Hematopoietic multipotent progenitor cell (in vitro differentiated cells): ENCODE measurements at regions not wholly inside any gene's neighbourhood (a gene's known extent, or its start where the extent isn't known, plus 50 kb on each side); places are given as distances from the start of the nearest gene placed in this dataset.
"Not testable (repeated sequence)": the region's sequence is repeated elsewhere in the genome, so short reads cannot be mapped to it uniquely, and the experiment has no call there.

Experiments used
- DNase-seq, 3 donors: peaks; one replicate each; pipeline ENCODE4 v3.0.0-alpha.2; 2011 to 2015; ENCODE audit warnings: low read depth in 2 of 3, low spot score in 2 of 3

- DNase-seq: peak; percentile 25 to 96 (median 82)
These were observed 51.2 kb upstream of the CARD11 start for GRCh38 chr7:3094701-3095445.

- no peak for DNase-seq
These were observed 54.1 kb upstream of the CARD11 start for GRCh38 chr7:3097734-3098133.

- no peak for DNase-seq
These were observed 58.5 kb upstream of the CARD11 start for GRCh38 chr7:3102159-3102558.

GRCh38 chr7:3103614-3104398 lies 60.1 kb upstream of the CARD11 start:
- DNase-seq: no peak

- DNase-seq: no peak
These were observed 62.2 kb upstream of the CARD11 start for GRCh38 chr7:3105856-3106255.

- no peak for DNase-seq
These were observed 62.7 kb upstream of the CARD11 start for GRCh38 chr7:3106361-3106826.

DNA sequence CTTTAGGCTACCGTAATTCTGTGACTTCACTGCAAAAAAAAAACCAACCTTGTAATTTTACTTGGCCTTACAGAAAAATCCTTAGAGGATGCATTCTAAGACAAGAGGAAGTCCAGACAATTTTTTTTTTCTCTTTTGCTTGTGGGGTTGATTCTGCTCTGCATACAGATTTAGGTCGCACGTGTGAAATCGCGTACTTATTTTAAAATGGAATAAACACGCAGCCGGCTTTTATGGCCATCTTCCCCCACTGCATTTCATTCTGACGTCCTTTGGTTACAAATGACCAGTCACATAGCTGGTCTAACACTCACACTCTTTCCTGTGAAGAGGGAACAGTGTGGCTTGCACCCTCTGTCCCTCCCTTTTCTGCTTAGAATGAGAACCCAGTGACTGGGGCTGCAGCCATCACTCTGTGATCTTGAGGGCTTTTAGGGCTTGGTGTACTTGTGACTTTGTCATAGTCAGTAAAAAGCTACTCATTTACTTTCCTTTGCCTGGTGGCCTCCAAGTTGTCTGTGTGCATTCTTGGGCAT lies 63.6 kb upstream of the CARD11 start:
- no peak for DNase-seq

GRCh38 chr7:3107889-3108570 lies 64.4 kb upstream of the CARD11 start:
- no peak for DNase-seq

DNA sequence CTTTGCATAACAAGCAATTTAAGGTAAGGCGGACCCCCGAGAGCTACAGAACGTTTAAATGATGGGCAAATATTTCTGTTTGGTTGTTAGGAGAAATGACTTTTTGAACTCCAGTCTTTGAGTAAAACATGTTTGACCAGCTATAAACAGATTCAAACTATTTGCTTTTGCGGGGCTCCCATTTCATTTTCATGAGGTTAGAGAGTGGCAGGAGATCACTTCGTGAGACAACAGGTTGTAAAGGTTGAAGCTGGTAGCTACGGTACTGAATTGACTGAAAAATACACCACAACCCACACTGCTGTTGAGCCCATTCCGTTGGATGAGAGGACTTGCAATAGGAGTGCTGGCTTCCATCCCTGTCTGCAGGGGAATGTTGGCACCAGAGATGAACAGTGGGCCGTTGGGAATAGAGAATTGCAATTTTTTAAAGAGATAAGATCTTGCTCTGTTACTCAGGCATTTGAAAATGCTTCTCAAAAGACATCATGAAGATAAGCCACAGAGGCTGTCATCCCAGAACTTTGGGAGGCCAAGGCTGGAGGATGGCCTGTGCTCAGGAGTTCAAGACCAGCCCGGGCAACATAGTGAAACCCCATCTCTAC lies 65.7 kb upstream of the CARD11 start:
- no peak for DNase-seq

- peak in 2 of 3 donors; percentile 37 to 80 for DNase-seq
These were observed 68.9 kb upstream of the CARD11 start for GRCh38 chr7:3112479-3113134.

DNA sequence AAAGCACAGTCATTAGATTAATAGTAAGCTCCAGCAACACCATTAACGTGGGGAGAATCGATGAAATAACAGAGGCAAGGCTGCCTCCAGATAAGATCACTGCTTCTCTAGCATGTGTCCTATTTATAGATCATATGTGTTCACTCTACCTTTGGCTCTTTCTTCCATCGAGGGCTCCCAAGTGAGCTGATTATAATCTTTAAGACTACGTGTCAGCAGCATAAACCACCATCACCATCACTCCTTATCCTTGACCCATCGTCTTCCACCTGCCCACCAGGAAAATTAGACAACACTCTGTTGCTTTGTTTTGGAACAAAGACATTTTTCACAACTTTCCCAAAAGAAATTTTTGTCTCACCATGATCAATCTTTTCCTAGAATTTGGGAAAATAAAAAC lies 71.2 kb upstream of the CARD11 start:
- DNase-seq: no peak

DNA sequence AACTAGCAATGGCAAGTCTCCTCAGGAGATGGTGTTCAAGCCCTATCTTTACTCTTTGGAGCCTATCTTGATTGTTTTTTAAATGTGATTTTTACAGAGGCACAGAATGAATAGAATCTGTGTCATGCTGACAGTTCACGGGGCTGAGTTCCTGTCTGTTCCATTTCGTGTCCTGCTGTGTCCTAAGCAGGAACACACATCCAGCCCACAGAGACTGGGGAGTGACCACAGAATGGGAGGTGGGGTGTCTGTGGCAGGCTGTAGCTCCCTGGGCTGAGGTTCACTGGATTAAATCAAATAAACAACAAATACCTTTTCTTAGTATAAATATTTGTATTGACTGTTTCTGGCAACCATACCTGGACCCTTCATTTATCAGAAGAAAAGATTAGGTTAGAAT lies 73.4 kb upstream of the CARD11 start:
- DNase-seq: no peak

- peak in 1 of 3 donors; percentile 72 for DNase-seq
These were observed 74.0 kb upstream of the CARD11 start for GRCh38 chr7:3117488-3118231.

DNA sequence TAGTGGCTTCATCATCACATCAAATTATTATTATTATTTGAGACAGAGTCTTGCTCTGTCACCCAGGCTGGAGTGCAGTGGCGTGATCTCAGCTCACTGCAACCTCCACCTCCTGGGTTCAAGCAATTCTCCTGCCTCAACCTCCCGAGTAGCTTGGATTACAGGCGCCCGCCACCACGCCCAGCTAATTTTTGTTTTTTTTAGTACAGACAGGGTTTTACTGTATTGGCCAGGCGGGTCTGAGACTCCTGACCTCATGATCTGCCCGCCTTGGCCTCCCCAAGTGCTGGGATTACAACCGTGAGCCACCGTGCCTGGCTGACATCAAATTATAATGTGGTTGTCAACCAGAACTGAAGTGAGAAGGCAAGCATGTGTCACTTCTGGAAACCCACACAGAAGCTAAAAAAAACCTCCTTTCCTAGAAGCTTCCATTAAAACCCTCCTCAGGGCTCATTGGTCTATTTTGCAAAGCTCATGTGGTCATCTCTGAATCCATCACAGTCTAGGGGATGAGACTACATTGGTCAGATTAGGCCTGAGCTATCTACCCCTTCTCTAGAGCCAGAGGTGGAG lies 75.8 kb upstream of the CARD11 start:
- not testable (repeated sequence) for DNase-seq

- DNase-seq: no peak
These were observed 76.3 kb upstream of the CARD11 start for GRCh38 chr7:3119963-3120362.

DNA sequence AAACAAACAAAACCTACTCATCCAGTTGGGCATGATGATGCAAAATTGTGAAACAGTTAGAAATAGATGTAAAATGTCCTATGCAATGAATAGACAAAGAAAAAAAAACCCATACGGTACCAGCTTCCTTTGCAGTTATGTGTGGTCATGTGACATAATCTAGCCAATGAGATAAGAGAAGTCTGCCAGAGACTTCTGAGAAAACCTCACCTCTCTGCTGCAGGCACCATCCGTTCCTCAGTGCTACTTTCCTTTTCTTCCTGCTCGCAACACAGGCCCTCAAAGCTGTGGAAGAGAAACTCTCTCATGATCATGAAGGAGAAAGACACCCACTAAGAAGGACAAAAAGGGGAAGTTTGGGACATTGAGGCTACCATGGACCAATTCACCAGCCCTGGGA lies 76.8 kb upstream of the CARD11 start:
- no peak for DNase-seq

DNA sequence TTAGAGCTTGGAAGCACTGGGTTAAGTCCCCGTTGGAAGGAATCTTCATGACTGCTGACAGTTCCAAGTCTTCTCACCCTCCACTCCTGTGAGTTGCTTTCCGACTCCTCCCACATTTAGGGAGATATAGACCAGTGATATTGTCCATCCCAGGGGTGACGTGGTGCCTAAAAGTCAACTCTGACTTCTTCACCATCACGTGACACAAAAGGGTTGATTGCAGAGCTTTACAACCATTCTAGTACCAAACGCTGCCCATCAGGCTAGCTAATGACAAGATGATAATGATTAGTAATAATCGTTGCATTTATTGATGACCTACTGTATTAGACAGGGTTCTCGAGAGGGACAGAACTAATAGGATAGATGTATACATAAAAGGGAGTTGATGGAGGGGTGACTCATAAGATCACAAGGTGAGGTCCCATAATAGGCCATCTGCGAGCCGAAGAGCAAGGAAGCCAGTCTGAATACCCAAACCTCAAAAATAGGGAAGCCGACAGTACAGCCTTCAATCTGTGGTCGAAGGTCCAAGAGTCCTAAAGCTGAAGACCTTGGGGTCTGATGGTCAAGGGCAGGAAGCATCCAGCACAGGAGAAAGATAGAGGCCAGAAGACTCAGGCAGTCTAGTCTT lies 85.3 kb upstream of the CARD11 start:
- DNase-seq: peak in 2 of 3 donors; percentile 32 to 39

DNA sequence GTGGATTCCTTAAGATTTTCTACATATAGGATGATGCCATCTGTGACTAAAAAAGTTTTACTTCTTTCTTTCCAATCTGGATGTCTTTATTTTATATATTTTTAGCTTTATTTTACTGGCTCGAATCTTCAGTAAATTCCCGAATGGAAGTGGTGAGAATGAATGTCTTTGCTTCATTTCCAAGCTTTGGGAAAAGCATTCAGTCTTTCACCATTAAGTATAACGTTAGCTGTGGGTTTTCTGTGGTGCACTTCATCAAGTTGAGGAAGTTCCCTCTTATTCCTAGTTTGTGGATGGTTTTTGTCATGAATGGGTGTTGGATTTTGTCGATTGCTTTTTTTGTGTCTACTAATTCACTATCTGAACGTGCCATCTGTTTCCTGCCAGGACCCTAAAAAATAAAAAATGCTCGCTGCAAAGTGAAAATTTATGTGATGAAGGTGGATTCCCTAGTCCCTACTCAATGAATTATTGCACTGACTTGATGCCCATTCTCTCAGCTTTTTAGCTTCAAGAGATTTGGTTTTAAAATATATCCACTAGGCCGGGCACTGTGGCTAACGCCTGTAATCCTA lies 90.2 kb upstream of the CARD11 start:
- peak in 2 of 3 donors; percentile 81 to 92 for DNase-seq
